HG03139 (cell line): ENCODE measurements at regions not wholly inside any gene's neighbourhood (a gene's known extent, or its start where the extent isn't known, plus 50 kb on each side); places are given as distances from the start of the nearest gene placed in this dataset.
"Not testable (repeated sequence)": the region's sequence is repeated elsewhere in the genome, so short reads cannot be mapped to it uniquely, and the experiment has no call there.

Experiments used
- ATAC-seq: cut with Tn5 transposase; IDR thresholded peaks from one replicate; pipeline ENCODE4 v1.9.1; 2021; ENCODE audit not compliant: unreplicated experiment

DNA sequence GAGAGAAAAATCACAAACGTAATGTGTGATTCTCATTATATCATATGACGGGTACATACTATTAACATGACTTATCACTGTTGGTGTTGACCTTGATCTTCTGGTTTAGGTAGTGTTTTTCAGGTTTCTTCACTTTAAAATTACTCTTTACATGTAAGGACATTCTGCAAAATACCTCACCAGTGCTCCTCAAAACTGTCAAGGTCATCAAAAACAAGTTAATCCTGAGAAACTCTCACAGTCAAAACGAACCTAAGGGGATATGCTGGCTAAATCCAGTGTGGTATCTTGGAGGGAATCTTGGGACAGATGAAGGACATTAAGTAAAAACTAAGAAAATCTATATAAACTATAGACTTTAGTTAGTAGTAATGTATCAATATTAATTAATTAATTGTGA lies 499.8 kb downstream of the IRS1 start:
- ATAC-seq = no peak

- no peak for ATAC-seq
These were observed 503.9 kb downstream of the IRS1 start for GRCh38 chr2:226295681-226296080.

DNA sequence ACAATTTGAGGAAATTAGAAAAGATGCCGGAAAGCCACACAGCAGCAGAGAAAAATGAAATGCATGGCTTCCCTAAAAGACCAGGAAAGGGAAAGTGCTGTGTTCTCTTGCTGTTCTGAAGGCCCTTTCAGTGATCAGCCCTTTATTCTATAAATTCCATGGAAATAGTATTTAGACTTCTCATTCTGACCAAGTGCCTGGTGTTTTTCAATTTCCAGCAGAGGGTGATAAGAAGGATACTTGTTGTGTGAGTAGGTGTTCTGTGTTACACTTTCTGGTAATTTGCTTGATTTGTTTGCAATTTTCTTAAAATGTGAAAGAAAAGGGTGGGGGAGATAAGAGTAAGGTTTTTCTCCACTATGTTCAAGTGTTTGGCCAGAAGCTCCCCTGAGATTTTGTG lies 504.5 kb downstream of the IRS1 start:
- no peak for ATAC-seq

DNA sequence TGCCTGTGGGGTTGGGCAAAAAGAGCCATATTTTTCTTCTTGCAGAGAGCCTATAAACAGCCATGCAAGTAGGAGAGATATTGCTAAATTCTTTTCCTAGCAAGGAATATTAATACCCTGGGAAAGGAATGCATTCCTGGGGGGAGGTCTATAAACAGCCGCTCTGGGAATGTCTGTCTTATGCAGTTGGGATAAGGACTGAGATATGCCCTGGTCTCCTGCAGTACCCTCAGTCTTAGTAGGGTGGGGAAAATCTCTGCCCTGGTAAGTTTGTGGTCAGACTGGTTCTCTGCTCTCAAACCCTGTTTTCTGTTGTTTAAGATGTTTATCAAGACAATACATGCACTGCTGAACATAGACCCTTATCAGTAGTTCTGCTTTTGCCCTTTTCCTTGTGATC lies 508.3 kb downstream of the IRS1 start:
- ATAC-seq = not testable (repeated sequence)

DNA sequence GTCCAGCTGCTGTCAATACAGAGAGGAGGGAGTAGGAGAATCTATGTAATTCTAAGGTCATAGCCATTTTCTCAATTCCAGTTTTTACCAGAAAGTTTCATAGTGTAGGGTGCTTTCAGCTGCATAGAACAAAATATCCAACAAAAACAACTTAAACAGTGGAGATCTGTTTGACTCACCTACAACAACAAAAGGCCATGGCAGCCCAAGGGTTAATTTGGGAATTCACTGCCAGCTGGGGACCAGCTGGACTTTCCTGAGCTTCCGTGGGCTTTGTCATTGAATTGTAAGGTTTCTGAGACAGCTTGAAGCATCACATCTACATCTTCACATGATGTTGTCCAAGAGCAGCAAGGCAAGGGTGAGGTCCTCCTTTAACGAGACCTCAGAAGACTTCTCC lies 512.7 kb downstream of the IRS1 start:
- no peak for ATAC-seq

GRCh38 chr2:226283796-226284195 lies 515.8 kb downstream of the IRS1 start:
- ATAC-seq = no peak

DNA sequence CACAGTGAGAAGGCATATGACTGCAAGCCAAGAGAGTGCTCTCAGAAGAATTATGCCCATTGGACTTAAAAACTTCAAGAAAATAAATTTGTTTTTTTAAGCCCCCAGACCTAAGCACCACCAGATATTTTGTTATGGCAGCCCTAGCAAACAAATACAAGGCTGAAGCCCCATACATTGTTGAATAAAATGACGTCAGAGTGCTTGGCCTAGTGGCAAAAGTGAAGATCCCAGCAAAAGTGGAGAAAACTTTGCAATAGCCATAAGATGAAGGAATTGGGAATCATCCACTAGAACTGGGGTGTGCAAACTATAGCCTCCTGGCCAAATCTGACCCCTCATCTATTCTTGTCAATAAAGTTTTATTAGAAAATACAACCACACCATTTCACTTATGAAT lies 517.5 kb downstream of the IRS1 start:
- no peak for ATAC-seq

- ATAC-seq = not testable (repeated sequence)
These were observed 519.5 kb downstream of the IRS1 start for GRCh38 chr2:226280136-226280535.

GRCh38 chr2:226275215-226275614 lies 524.4 kb downstream of the IRS1 start:
- ATAC-seq = no peak

- ATAC-seq = no peak
These were observed 525.5 kb downstream of the IRS1 start for GRCh38 chr2:226274143-226274542.

- no peak for ATAC-seq
These were observed 526.2 kb downstream of the IRS1 start for GRCh38 chr2:226273440-226273839.

- ATAC-seq = no peak
These were observed 527.2 kb downstream of the IRS1 start for GRCh38 chr2:226272435-226272834.

GRCh38 chr2:226270285-226271058 lies 529.1 kb downstream of the IRS1 start:
- no peak for ATAC-seq

DNA sequence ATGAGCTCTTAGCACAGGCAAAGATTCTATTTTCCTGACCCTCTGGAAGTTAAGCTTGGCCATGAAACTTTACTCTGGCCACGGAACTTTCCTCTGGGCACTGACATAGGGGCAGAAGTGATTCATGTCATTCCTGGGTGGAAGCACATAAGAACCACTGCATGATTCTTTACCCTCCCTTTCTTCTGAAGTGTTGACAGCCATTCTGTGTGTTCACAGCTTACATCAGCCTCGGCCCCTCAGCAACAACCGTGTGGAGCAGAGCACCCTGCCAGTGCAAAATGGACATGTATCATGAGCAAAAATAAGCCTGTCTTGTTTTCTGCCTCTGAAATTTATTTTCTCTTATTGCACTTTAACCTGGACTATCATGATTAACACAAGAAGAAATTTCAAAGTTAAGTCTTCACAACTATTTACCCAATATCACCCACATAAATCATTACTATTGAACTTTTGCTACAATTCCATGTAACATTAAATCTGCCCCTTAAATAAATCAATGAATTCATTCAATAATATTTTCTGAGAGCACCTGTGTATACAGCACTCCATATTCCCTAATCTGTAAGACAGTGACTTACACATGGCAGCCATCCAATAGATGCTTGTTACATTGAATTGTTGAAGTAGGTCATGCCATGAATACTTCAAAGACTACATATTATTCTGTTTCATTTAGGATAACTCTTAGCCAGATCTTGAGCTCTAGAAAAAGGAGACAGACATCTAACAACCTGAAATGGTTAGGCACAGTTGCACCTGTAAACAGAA lies 531.9 kb downstream of the IRS1 start:
- ATAC-seq = no peak

DNA sequence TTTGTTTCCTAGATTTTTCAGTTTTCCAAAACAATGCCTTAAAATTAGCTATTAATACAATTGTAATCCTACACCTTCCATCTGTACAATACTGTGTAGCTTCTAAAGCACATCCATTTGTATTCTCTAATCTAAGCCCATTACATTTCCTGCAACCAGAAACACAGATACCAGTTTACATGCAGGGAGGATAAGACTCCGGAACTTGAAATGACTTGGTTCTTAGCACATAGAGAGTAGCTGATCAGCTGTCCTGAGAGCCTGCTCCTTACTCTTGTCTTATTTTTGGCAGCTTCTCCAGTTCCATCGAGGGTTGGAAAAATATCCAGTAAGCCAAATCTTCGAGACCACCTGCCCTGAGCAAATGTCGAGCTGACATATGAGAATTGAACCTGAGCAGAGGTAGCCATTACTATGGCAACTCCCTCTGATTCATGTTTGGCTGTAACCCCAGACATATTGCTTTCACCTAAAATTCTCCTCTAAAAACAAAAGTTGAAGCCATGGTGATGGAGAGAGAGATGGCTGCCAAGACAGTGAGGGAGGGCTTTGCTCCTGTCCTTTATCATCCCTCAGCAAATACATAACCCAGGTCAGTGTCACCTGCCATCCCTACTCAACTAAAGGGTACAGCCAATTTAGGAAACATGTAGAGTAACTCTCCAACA lies 542.8 kb downstream of the IRS1 start:
- no peak for ATAC-seq

GRCh38 chr2:226256237-226256636 lies 543.4 kb downstream of the IRS1 start:
- ATAC-seq = no peak

DNA sequence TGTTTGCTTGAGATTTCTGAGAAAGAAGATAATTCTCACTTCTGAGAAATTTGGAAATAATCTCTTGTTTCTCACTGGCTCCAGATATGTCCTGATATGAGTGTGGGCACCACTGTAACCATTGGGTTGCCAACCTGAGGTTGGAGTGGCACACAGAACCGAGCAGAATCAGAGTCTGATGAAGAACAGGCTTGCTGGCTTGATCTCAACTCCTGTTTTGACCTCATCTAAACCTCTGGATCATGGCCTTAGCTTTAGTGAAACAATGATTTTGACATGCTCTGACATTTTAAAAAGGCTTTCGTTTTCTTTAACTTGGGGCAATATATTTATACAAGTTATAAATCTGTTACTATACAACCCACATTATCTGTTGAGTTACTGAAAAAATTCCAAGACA lies 548.0 kb downstream of the IRS1 start:
- ATAC-seq = no peak

DNA sequence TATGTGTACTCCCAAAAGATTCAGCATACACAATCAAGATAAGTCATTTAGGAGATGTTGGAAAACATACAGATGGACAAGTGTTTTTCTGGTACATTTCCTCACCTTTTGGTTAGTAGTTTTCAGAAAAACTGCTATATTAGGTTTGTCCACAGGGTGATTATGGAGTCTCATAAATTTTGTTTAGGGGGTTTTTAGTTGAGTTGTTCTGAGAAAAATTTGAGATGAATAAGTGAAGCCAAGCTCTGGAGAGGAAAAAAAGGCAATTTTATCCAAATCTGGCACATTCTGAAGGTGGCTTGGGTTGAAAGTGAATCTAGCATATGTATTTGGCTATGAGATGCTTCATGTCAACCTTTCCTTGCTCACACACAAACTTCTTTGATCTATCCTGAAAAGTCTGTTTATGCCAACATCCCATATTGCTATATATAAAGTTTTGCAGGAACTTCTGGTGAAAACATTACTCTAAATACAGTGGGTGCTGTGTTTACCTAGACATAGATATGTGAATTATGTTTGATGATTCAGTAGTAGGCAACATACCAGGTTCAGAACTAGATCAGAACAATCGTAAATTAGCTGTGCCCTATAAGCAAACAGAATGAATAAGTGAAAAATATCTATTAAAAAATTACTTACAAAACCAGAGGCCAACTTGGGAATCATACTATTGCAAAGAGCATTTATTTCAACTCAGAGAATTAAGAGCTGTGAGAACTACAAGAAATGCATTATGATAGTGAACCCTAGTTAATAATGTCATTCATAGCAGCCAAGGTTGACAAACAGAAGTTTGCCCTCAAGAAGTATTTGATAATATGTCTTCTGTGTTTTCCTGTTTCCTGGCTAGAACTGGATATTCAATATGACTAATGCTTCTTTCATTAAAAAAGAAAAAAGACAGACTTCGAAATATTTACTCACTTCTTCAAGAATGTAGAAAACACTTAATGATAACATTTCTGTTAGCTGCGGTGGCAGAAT lies 552.0 kb downstream of the IRS1 start:
- no peak for ATAC-seq

- no peak for ATAC-seq
These were observed 565.4 kb downstream of the IRS1 start for GRCh38 chr2:226234187-226234586.

GRCh38 chr2:226233388-226233787 lies 566.2 kb downstream of the IRS1 start:
- ATAC-seq = no peak

DNA sequence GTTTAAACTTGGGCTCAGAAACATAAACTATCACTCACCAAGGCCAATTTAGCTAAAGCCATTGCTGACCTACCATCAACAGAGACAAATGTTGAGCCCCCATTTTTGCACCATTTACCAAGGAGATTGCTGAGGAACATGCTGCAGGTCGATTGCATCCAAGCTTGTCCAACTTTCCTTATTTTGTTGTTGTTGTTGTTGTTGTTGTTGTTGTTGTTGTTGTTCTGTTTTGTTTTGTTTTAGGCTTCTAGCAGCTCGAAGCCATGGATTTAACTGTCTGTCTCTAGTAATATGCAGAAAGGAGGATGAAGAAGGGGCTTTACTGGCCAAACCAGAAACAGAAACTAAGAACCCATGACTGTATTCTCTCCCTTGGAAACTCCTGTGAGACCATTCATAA lies 571.5 kb downstream of the IRS1 start:
- ATAC-seq = no peak
